Amniotic epithelial cell (primary cell): ENCODE measurements at regions not wholly inside any gene's neighbourhood (a gene's known extent, or its start where the extent isn't known, plus 50 kb on each side); places are given as distances from the start of the nearest gene placed in this dataset.
A peak's percentile ranks its signal among the peaks of the same experiment; 100 is the strongest.

Source experiments
- DNase-seq: peaks from one replicate; pipeline ENCODE4 v3.0.0-alpha.2; 2010; ENCODE audit warnings: low read depth

GRCh38 chr10:31145986-31146385 lies 114.3 kb upstream of the ZNF438 start:
- DNase-seq = no peak

- DNase-seq = peak; percentile 87
Measured at GRCh38 chr10:31146491-31147209, 115.0 kb upstream of the ZNF438 start.

GRCh38 chr10:31147210-31147608 lies 115.5 kb upstream of the ZNF438 start:
- peak; percentile 76 for DNase-seq

GRCh38 chr10:31148951-31149350 lies 117.3 kb upstream of the ZNF438 start:
- no peak for DNase-seq

- no peak for DNase-seq
Measured at GRCh38 chr10:31149835-31150512, 118.3 kb upstream of the ZNF438 start.

- DNase-seq = no peak
Measured at GRCh38 chr10:31151301-31151700, 119.6 kb upstream of the ZNF438 start.

GRCh38 chr10:31152421-31153135 lies 120.9 kb upstream of the ZNF438 start:
- no peak for DNase-seq

- DNase-seq = no peak
Measured at GRCh38 chr10:31153161-31153560, 121.5 kb upstream of the ZNF438 start.

GRCh38 chr10:31153692-31154091 lies 122.0 kb upstream of the ZNF438 start:
- no peak for DNase-seq

GRCh38 chr10:31154996-31155395 lies 123.3 kb upstream of the ZNF438 start:
- DNase-seq = no peak

- no peak for DNase-seq
Measured at GRCh38 chr10:31157123-31158010, 125.7 kb upstream of the ZNF438 start.

GRCh38 chr10:31158011-31158658 lies 126.5 kb upstream of the ZNF438 start:
- peak; percentile 32 for DNase-seq

- no peak for DNase-seq
Measured at GRCh38 chr10:31166606-31167005, 134.9 kb upstream of the ZNF438 start.

- DNase-seq = no peak
Measured at GRCh38 chr10:31170636-31171035, 139.0 kb upstream of the ZNF438 start.

- no peak for DNase-seq
Measured at GRCh38 chr10:31171402-31172083, 139.9 kb upstream of the ZNF438 start.

- no peak for DNase-seq
Measured at GRCh38 chr10:31172925-31173324, 141.3 kb upstream of the ZNF438 start.

- DNase-seq = no peak
Measured at GRCh38 chr10:31173752-31174151, 142.1 kb upstream of the ZNF438 start.

GRCh38 chr10:31179091-31179680 lies 139.8 kb upstream of the ZEB1 start:
- DNase-seq = no peak

GRCh38 chr10:31186225-31187000 lies 132.6 kb upstream of the ZEB1 start:
- no peak for DNase-seq

- DNase-seq = no peak
Measured at GRCh38 chr10:31187182-31187581, 131.8 kb upstream of the ZEB1 start.
